ENCODE measurements at regions not wholly inside any gene's neighbourhood (a gene's known extent, or its start where the extent isn't known, plus 50 kb on each side); places are given as distances from the start of the nearest gene placed in this dataset.
"Not testable (repeated sequence)": the region's sequence is repeated elsewhere in the genome, so short reads cannot be mapped to it uniquely, and the experiment has no call there.

GRCh38 chr1:209109001-209109785 is 474.3 kb upstream of the CAMK1G start:
- DNase-seq = no peak

- DNase-seq = no peak
Observed at GRCh38 chr1:209113521-209113920, 470.0 kb upstream of the CAMK1G start.

GRCh38 chr1:209116705-209117104 is 466.8 kb upstream of the CAMK1G start:
- no peak for DNase-seq

DNA sequence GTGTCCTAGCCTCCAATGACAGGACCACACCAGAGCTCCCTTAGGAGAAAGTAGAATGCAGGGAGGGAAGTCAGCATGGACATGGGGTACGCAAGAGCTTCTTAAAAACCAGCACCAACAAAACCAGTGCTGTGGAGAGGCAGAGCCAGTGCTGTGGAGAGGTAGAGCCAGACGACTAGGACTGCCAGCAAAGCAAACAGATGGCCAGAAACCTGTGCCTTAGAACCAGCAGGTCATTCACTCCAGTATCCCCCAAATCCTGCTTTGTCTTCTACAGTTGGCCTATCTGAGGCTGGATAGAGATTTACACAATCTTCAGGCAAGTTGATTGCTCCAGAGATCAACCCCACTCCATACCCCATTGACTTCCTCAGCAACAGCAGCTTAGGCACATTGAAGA is 459.9 kb upstream of the CAMK1G start:
- DNase-seq = no peak

GRCh38 chr1:209129091-209129490 is 454.4 kb upstream of the CAMK1G start:
- DNase-seq = not testable (repeated sequence)

DNA sequence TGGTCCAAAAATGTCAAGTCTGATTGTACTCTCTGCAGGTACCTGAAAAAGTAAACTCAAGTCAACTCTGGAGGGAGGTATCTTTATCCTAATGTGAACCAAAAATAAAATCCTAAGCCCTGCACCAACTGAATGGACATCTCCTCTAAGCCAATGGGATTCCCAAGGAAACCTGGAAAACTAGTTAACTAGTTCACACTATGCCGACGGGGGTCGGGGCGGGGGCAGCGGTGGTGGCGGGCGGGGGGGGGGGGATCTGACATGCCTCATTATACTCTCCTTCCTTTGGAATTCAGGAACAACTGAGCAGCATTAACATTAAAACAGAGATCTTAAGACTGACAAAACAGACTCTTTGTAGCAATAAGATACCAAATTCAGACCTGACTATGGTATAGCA is 452.6 kb upstream of the CAMK1G start:
- no peak for DNase-seq

DNA sequence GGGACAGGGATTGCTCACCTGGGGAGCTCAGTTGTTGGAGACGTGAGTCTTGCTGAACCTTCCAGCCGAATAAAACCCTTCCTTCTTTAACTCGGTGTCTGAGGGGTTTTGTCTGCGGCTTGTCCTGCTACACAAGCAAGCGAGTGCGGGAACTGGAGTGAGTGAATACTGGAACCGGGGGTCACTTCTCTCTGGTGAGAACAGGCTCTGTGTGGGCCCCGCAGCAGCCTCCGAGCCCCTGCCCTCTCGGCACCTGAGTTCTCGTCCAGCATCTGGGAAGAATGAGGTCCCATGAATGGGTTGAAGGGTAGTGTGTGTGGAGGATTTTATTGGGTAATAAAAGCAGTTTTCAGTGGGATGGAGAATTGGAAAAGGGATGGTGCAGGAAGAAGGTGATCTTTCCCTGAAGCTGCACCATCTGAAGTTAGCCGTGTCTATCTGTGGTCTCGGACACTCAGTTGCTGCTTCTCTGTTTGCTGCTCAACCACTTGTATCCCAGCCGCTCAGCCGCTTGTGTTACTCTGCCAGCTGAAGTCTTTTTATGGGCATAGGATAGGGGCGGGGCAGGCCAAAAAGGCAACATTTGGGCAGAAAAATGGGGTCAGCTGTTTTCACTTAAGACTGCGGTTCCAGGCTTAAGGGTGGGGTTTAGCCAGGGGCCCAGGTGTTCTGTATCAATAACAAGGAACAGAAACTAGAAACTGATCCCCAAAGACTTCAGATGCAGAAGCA is 450.6 kb upstream of the CAMK1G start:
- no peak for DNase-seq

- DNase-seq = no peak
Observed at GRCh38 chr1:209134001-209134400, 449.5 kb upstream of the CAMK1G start.

GRCh38 chr1:209143916-209144315 is 439.6 kb upstream of the CAMK1G start:
- DNase-seq = no peak

DNA sequence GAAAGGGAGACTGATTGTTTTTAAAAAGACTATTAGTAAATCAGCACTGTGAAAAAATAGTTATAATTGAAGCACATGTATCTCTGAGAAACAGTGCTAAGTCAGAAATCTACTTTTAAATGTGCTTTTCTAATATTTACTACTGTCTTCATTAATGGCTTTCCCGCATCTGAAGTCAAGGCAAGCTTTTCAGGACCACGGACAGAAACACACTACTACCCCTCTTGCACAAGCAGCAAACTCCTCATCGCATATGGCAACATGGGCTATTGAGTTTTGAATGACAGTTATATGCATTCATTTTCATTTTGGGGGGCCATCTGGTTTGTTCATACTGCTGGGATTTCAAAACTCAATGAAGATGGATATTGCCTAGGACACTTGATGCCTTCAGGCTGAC is 433.4 kb upstream of the CAMK1G start:
- peak; percentile 81 for DNase-seq

GRCh38 chr1:209153411-209153810 is 430.1 kb upstream of the CAMK1G start:
- no peak for DNase-seq

- DNase-seq = no peak
Observed at GRCh38 chr1:209154912-209155311, 428.6 kb upstream of the CAMK1G start.

DNA sequence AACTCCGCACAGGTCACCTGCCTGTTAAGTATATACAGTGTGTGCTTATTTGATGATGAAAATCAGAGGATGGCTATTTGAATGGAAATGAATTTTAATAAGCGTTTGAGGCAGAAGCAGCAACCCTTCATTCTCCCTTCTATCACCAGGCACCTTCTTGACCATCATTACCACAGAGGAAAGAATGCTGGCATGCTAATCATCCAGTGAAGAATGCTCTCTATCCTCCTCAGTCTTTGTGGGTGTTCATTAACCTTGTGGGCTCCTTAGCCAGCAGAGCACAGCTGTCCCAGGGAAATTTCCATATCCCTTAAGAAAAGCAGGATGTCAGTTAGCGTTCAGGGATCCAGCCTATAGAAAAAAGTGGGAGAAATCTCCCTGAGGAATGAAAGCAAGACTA is 428.0 kb upstream of the CAMK1G start:
- no peak for DNase-seq

DNA sequence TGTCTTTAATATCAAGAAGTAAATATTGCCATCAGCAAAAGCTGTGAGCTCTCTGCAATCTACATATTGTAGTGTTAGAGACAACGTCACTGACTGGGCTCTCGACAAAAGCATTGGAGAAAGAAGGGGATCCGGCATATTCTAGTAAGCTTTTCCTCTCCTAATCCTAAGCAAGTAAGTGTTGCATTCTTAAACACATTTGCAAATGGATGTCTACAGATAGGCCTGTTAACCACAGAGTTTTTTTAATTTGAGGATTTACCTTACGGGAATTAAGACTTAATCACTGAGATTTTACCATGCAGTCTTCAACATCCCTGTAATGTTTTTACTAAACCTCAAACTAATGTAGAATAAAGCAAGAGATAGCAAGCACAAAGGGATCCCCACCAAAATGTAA is 426.5 kb upstream of the CAMK1G start:
- no peak for DNase-seq

DNA sequence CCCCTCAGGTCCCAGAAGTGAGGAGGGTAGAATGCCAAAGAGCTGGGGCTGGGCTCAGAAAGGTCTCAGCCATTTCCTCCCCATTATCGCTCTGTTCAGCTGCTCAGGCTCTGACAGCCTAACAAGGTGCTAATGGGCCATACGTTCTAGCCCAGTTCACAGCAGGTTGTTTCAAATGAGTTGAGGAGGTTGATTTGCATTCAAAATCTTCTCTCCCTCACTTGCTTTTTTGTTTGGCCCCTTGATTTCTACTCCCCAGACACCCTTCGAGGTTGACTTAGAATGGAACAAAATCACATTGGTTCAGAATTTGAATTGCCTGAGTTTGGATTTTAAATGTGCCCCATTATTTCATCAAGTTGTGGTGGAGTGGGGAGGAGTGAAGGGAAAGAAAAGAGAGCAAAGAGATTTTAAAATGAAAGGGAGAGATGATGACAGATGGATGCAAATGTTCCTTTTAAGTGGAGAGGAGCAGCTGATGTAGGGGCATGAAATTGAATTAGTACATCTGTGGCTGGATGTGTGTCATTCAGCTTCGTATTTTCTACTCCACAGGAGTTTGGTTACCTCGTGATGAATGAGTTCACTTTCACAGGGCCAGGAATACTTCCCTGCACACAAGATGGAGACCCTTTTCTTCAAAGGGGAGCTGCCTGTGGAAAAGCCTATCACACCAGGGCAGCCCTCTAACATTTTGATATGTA is 425.8 kb upstream of the CAMK1G start:
- no peak for DNase-seq

GRCh38 chr1:209158851-209159250 is 424.7 kb upstream of the CAMK1G start:
- no peak for DNase-seq

GRCh38 chr1:209160230-209160629 is 423.3 kb upstream of the CAMK1G start:
- no peak for DNase-seq

DNA sequence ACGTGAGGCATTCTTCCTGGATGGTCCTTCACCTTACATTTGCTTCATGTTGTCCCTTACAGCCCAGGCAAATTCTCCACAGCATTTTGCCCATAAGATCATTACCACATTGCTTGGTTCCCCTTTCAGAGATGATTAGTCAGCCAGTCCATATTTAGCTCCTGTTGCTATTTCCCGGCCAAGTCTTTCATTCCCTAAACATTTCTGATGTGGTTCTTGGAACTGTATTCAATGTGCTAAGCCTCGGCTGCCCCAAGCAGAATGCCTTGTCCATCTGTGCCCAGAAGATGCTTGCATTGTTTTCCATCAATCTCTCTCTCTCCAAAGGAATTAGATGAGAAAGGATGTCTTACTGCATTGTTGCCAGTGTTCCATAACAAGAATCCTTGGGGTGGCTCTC is 420.9 kb upstream of the CAMK1G start:
- DNase-seq = no peak

- DNase-seq = no peak
Observed at GRCh38 chr1:209168204-209168603, 415.3 kb upstream of the CAMK1G start.

- no peak for DNase-seq
Observed at GRCh38 chr1:209171151-209171550, 412.4 kb upstream of the CAMK1G start.

DNA sequence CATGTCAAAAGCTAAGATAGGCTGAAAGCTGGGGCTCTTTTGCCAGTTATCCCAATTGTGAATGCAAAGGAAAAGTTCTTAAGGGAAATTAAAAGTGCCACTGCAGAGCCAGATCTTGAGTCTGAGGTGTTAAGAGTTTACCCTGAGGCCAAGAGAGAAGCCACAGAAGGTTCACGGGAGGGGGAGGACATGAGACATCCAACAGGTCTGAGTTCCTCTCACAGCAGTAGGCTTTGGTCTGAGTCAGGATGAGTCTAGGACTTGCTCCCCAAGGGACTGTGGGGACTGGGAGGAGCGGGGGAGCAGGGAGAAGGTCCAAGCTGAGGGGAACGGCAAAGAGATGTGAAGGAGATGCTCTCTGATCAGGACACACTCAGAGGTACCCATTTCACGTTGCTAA is 411.2 kb upstream of the CAMK1G start:
- no peak for DNase-seq

DNA sequence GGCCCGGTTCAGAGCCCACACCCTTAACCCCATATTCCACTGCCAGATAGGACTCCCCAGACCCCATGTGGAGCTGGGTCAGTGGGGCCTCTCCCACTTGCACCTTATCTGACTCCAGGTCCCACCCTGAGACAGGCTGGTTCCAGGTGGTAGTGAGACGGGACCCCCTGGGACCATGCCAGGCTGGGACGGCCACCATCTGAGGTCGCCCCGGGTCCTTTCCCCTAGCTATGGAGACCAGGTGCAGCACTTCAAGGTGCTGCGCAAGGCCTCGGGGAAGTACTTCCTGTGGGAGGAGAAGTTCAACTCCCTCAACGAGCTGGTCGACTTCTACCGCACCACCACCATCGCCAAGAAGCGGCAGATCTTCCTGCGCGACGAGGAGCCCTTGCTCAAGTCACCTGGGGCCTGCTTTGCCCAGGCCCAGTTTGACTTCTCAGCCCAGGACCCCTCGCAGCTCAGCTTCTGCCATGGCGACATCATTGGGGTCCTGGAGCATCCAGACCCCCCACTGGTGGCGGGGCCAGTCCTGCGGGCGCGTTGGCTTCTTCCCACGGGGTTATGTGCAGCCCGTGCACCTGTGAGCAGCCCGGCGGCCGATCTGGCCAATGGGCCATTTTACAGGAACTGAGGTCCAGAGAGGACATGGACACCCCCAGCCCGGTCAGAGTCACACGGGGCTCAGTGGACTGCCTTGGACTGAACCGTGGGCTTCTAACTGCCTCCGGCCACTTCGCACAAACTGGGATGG is 410.5 kb upstream of the CAMK1G start:
- DNase-seq = not testable (repeated sequence)

All from renal pelvis (tissue), 1 donor.